B cell (primary cell): ENCODE measurements at regions not wholly inside any gene's neighbourhood (a gene's known extent, or its start where the extent isn't known, plus 50 kb on each side); places are given as distances from the start of the nearest gene placed in this dataset.

Experiments used
- ATAC-seq: fragments of 200-7000 bp; cut with Tn5 transposase; one replicate; pipeline ENCODE4 v1.10.0; 2021; ENCODE audit warnings: low read depth, mild to moderate bottlenecking, moderate number of reproducible peaks, moderate library complexity
- CTCF ChIA-PET: fragments of 350-600 bp; sonication (Branson Sonifier 250); formaldehyde crosslinking; loops from one replicate; lab custom pipeline; 2021; ENCODE audit warnings: antibody characterized with exemption, inconsistent platforms; lab: Charles Lee
- POLR2A ChIA-PET: fragments of 350-600 bp; sonication (Branson Sonifier 250); formaldehyde crosslinking; loops from one replicate; lab custom pipeline; 2021; ENCODE audit warnings: antibody characterized with exemption; lab: Charles Lee
- DNase-seq: peaks from one replicate; pipeline ENCODE4 v3.0.0; 2013
- H2AFZ ChIP-seq: 2 replicates; pipeline ENCODE4 v1.6.1; 2012; ENCODE audit warnings: mild to moderate bottlenecking, low read depth, low read length; ENCODE audit not compliant: insufficient read depth, poor library complexity, severe bottlenecking
- H3K27ac ChIP-seq, 2 donors: 1 replicate in 1 of 2; 2 replicates in 1 of 2; pipeline ENCODE4 v1.5.1; 2012 to 2013; ENCODE audit warnings: low read length in 2 of 2, mild to moderate bottlenecking in 2 of 2, moderate library complexity in 1 of 2
- H3K27me3 ChIP-seq, 4 experiments: fragments of 200-600 bp in 1 of 4; sonication (generic) in 1 of 4; replicated peaks in 1 of 4; 1 replicate in 2 of 4; 2 replicates in 2 of 4; pipeline versions ENCODE4 v1.6.1 to v1.7.0; 2013 to 2016; ENCODE audit warnings: low read length in 3 of 4, mild to moderate bottlenecking in 2 of 4, mixed read lengths in 1 of 4, moderate library complexity in 1 of 4; ENCODE audit not compliant: insufficient read depth in 4 of 4, control insufficient read depth in 3 of 4; ENCODE audit errors: control extremely low read depth in 1 of 4
- H3K36me3 ChIP-seq, 2 experiments: replicated peaks in 1 of 2; 1 replicate in 1 of 2; 2 replicates in 1 of 2; pipeline versions ENCODE4 v1.6.1 to v1.7.1; 2013; ENCODE audit warnings: low read length in 1 of 2; ENCODE audit not compliant: insufficient read depth in 2 of 2, control insufficient read depth in 1 of 2; ENCODE audit errors: control extremely low read depth in 1 of 2, extremely low read depth in 1 of 2
- H3K4me1 ChIP-seq, 2 donors: fragments of 200-600 bp in 1 of 2; sonication (generic) in 1 of 2; 1 replicate in 1 of 2; 2 replicates in 1 of 2; pipeline versions ENCODE4 v1.5.1 to v1.6.1; 2013 to 2017; ENCODE audit warnings: low read length in 2 of 2; ENCODE audit not compliant: control insufficient read depth in 2 of 2, insufficient read depth in 2 of 2
- H3K4me2 ChIP-seq: replicated peaks from 2 replicates; pipeline ENCODE3; 2012; ENCODE audit warnings: mild to moderate bottlenecking, low read depth, low read length; ENCODE audit not compliant: poor library complexity, severe bottlenecking
- H3K4me3 ChIP-seq, 5 experiments: fragments of 200-600 bp in 1 of 5; sonication (generic) in 1 of 5; 1 replicate in 3 of 5; 2 replicates in 2 of 5; pipeline versions ENCODE4 v1.5.1 to v1.7.0; 2011 to 2016; ENCODE audit warnings: low read length in 4 of 5, mild to moderate bottlenecking in 4 of 5, low read depth in 2 of 5, control low read depth in 1 of 5, moderate library complexity in 1 of 5; ENCODE audit not compliant: insufficient read depth in 1 of 5; ENCODE audit errors: control extremely low read depth in 1 of 5, extremely low read depth in 1 of 5
- H3K79me2 ChIP-seq: fragments of 200-600 bp; sonication (generic); one replicate; pipeline ENCODE4 v1.6.0; 2016; ENCODE audit warnings: low read length; ENCODE audit not compliant: control insufficient read depth, insufficient read depth
- H3K9ac ChIP-seq: fragments of 200-600 bp; sonication (generic); 2 replicates; pipeline ENCODE4 v1.6.1; 2017; ENCODE audit warnings: mild to moderate bottlenecking, low read length, moderate library complexity
- H3K9me3 ChIP-seq, 3 donors: one replicate each; pipeline versions ENCODE4 v1.6.1 to v1.7.1; 2013; ENCODE audit warnings: low read length in 2 of 3; ENCODE audit not compliant: control insufficient read depth in 2 of 3, insufficient read depth in 1 of 3; ENCODE audit errors: control extremely low read depth in 1 of 3
- H4K20me1 ChIP-seq: 2 replicates; pipeline ENCODE4 v1.6.0; 2012; ENCODE audit warnings: mild to moderate bottlenecking, low read length; ENCODE audit not compliant: insufficient read depth, control insufficient read depth, poor library complexity, severe bottlenecking
- H3K27ac Mint-ChIP-seq: one replicate; pipeline ENCODE4 v1.8.0; 2021; ENCODE audit warnings: mixed read lengths
- H3K27me3 Mint-ChIP-seq: one replicate; pipeline ENCODE4 v1.8.0; 2021; ENCODE audit warnings: mixed read lengths
- H3K4me1 Mint-ChIP-seq: one replicate; pipeline ENCODE4 v1.8.0; 2021; ENCODE audit warnings: mixed read lengths
- H3K4me3 Mint-ChIP-seq: one replicate; pipeline ENCODE4 v1.8.0; 2021; ENCODE audit warnings: mixed read lengths
- H3K9me3 Mint-ChIP-seq: one replicate; pipeline ENCODE4 v1.8.0; 2022; ENCODE audit warnings: mixed read lengths; ENCODE audit not compliant: insufficient read depth
- CTCF ChIP-seq: fragments of 200-600 bp; IDR thresholded peaks from one replicate; pipeline ENCODE4 v1.8.0; 2022; ENCODE audit warnings: antibody characterized with exemption, mild to moderate bottlenecking
- EZH2 ChIP-seq: IDR thresholded peaks from 2 replicates; pipeline ENCODE4 v1.6.1; 2012; ENCODE audit warnings: borderline replicate concordance, low read depth, mild to moderate bottlenecking, moderate library complexity, low read length; ENCODE audit not compliant: insufficient read depth, poor library complexity, severe bottlenecking
- WGBS: methylation state at CpG from one replicate; pipeline ENCODE4 v1.1.5; 2013; ENCODE audit warnings: missing lambda C conversion rate; ENCODE audit not compliant: insufficient coverage; 5-methylcytosine and 5-hydroxymethylcytosine counted together
- intact Hi-C: fragments of 100-400 bp; cut with micrococcal nuclease; formaldehyde crosslinking; loops from one replicate; pipeline ENCODE4 v1.10.0; 2022

- CTCF ChIA-PET: no interaction called here
- H3K27ac ChIP-seq: no peak overlapping the region
- 100% methylated on average over 2 of the region's 3 CpGs for WGBS
- ATAC-seq (no peak), DNase-seq (no peak)
- POLR2A ChIA-PET: no interaction called here
- no peak overlapping the region for H2AFZ ChIP-seq
- no peak overlapping the region for H3K9ac ChIP-seq
- Mint-ChIP-seq H3K4me3 (no peak overlapping the region), H3K27ac (no peak overlapping the region), H3K27me3 (no peaks in the 10 kb centered on the region), H3K9me3 (no peaks in the 10 kb centered on the region), H3K4me1 (no peaks in the 10 kb centered on the region)
- H3K36me3 ChIP-seq: no peaks in the 10 kb centered on the region
- H3K4me2 ChIP-seq: no peak overlapping the region
- no peak for TF ChIP-seq CTCF
- H3K4me1 ChIP-seq: no peaks in the 10 kb centered on the region
- no peaks in the 10 kb centered on the region for H4K20me1 ChIP-seq
- intact Hi-C loops: no loop called here
- H3K4me3 ChIP-seq: no peak overlapping the region
- H3K79me2 ChIP-seq: no peaks in the 10 kb centered on the region
- H3K27me3 ChIP-seq: no peaks in the 10 kb centered on the region
- peaks cover 2 to 10% (median 6%) of the 10 kb centered on the region in 3 donors for H3K9me3 ChIP-seq
These were observed 74.2 kb upstream of the CELF4 start for GRCh38 chr18:37639846-37640245.

GRCh38 chr18:37637478-37637850 lies 71.9 kb upstream of the CELF4 start:
- Histone ChIP-seq H3K9me3 (peaks cover 0 to 8% (median 0%) of the 10 kb centered on the region in 3 donors), H4K20me1 (no peaks in the 10 kb centered on the region), H3K79me2 (no peaks in the 10 kb centered on the region), H3K4me2 (no peak overlapping the region), H3K4me3 (no peak overlapping the region), H3K27me3 (peaks cover 0 to 2% (median 0%) of the 10 kb centered on the region in 4 experiments), H2AFZ (no peak overlapping the region), H3K27ac (no peak overlapping the region), H3K4me1 (no peaks in the 10 kb centered on the region), H3K36me3 (no peaks in the 10 kb centered on the region), H3K9ac (no peak overlapping the region)
- TF ChIP-seq CTCF (no peak), EZH2 (no peak)
- POLR2A ChIA-PET: no interaction called here
- ATAC-seq: no peak
- Mint-ChIP-seq H3K27me3 (no peaks in the 10 kb centered on the region), H3K9me3 (no peaks in the 10 kb centered on the region), H3K4me1 (no peaks in the 10 kb centered on the region), H3K27ac (no peak overlapping the region), H3K4me3 (no peak overlapping the region)
- WGBS: 80% methylated on average over 4 of the region's 4 CpGs
- no peak for DNase-seq
- CTCF ChIA-PET: no interaction called here
- intact Hi-C loops: no loop called here
